HFF-Myc (cell line): ENCODE measurements at regions not wholly inside any gene's neighbourhood (a gene's known extent, or its start where the extent isn't known, plus 50 kb on each side); places are given as distances from the start of the nearest gene placed in this dataset.

Source experiments
- DNase-seq: peaks from one replicate; pipeline ENCODE4 v3.0.0-alpha.2; 2011; ENCODE audit warnings: low read depth; ENCODE audit errors: extremely low read depth
- H3K4me3 ChIP-seq: replicated peaks from 2 replicates; pipeline ENCODE4 v1.5.1; 2011; ENCODE audit warnings: low read depth, mild to moderate bottlenecking, control low read depth, low read length
- TF ChIP-seq, protein P1 (sequence below): IDR thresholded peaks from 2 replicates; pipeline ENCODE4 v1.5.1; 2012; ENCODE audit warnings: mild to moderate bottlenecking, low read depth, low read length, control low read depth; ENCODE audit errors: missing control alignments

DNA sequence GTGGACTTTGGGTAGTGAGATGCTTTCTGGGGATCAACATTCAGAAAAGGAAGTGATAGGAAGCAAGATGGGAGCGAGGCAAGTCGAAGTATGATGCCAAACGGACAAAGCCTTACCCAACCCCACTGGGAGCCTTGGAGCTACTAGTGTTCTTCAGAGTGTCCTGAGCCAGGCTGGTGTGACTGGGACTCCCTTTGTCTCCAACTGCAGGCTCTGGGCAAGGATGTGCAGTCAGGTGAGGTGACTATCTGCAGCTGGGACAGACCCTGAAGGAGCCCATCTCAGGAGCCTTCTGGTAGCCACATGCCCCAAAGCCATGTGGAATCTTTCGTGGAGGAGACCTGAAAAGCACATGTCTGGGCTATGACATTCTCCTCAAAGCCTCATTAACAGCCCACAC is 360.6 kb downstream of the MTRR start:
- TF ChIP-seq, protein P1, sequence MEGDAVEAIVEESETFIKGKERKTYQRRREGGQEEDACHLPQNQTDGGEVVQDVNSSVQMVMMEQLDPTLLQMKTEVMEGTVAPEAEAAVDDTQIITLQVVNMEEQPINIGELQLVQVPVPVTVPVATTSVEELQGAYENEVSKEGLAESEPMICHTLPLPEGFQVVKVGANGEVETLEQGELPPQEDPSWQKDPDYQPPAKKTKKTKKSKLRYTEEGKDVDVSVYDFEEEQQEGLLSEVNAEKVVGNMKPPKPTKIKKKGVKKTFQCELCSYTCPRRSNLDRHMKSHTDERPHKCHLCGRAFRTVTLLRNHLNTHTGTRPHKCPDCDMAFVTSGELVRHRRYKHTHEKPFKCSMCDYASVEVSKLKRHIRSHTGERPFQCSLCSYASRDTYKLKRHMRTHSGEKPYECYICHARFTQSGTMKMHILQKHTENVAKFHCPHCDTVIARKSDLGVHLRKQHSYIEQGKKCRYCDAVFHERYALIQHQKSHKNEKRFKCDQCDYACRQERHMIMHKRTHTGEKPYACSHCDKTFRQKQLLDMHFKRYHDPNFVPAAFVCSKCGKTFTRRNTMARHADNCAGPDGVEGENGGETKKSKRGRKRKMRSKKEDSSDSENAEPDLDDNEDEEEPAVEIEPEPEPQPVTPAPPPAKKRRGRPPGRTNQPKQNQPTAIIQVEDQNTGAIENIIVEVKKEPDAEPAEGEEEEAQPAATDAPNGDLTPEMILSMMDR = no peak
- DNase-seq = no peak
- H3K4me3 ChIP-seq = no peak overlapping the region

DNA sequence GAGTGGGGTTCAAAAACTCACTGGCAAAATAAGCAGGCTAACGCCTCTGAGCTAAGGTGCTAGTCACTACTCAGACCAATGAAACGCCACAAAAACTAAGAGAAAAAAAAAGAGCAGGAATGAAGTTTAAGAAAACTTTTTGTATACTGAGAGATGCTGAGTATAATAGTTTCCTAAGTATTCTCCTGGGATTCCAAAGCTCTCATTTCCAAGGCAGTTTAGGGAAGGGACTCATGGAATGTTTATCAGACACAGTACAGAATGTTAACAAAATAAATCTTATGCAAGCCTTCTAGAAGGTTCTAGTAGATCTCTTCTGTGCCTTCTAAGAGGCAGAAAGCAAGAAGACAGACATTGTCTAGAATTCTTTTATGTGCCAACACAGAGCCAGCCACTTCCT is 361.9 kb downstream of the MTRR start:
- no peak for DNase-seq
- TF ChIP-seq, protein P1 = no peak

DNA sequence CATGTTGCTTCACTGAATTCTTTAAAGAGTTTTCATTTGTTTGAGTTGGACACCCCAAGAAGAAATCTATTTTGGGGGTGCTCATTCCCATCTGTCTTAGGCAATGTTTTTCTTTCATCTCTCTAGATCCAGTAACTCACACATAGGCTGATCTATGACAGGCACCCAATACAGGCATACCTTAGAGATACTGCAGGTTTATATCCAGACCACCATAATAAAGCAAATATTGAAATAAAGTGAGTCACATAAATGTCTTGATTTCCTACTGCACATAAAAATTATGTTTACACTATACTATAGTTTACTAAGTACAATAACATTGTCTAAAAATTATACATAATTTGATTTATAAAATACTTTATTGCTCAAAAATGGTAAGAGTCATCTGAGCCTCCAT is 364.5 kb downstream of the MTRR start:
- no peak for DNase-seq
- no peak overlapping the region for H3K4me3 ChIP-seq
- TF ChIP-seq, protein P1 = no peak

More for the DNA sequence above, 361.9 kb downstream of the MTRR start:
- H3K4me3 ChIP-seq = no peak overlapping the region

DNA sequence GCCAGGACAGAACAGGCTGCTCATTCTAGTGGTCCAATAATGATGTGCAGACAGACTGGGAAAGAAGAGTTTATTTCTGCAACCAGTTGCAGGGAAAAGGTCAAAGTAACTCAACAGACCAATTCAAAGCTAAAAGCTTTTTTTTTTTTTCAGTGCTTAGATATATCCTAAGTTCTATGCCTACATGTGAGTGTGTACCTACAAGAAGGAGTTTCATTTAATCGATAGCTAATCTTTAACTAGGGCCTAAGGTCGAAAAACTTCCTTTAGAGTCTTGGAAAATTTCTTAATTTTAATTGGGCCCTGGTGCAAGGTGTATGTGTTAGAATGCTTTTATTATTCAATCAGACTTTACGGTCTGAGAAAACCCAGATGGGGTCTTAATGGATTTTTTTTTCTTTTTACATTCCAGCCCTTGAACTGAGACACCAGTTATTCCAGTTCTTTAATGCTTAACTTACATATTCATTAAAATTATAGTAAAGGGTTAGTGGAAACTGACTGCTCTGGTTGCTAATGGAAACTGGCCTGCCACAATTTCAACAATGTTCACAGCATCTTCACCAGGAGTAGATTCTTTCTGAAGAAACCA is 365.3 kb downstream of the MTRR start:
- no peak overlapping the region for H3K4me3 ChIP-seq
- no peak for DNase-seq
- TF ChIP-seq, protein P1 = no peak

DNA sequence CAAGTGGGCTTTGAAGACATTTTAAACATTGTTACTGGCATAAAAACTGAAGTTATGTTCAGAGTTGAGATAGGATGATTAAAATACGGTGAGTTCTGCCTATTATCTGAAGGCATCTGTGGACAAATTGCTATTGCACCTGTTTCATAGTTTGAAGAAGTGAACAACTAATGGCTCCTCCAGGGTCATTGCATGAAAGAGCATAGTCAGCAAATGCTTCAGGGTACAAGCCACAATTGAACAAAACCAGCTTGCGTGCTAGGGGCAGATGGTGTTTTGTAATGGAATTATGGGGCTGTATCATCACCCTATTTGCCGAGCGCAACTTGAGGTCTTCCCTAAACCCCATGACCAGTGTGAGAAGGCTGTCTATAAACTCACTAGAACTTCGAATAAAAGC is 369.1 kb downstream of the MTRR start:
- DNase-seq = no peak
- TF ChIP-seq, protein P1 = no peak
- H3K4me3 ChIP-seq = no peak overlapping the region

DNA sequence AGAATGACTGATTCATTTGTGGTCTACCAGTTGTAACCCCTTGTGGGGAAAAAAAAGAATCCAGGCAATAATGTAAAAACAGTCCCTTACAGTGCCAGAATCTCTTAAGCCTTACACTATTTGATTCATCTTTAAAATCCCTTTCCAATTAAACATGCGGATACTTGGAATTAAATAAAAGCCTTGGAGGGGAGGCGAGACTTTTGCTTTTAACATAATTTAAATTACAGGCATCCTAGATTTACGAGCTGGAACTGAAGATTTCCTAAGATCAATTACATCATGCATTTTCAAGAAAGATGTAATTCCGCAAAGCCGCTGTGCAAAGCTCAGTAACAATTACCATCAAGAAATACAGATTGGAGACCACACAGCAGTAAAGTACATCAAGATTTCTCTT is 370.2 kb downstream of the MTRR start:
- TF ChIP-seq, protein P1 = no peak

DNA sequence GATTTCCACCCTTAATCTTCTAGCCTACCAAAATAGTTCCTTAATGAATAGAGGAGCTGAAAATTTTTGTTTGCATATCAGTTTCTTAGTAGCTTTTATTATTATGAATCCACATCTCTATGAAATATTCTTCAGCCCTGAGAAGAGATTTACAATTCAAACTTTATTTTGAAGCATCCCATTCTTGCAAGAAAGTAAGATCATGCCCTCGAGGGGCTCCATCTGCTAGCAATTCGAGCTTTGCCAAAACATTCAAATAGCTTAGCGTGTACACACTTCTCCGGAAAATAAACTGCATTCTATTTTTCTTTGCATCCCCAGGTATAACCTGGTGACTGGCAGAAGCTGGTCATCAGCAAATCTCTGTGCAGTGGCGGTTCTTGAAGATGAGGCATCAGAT is 370.7 kb downstream of the MTRR start:
- no peak overlapping the region for H3K4me3 ChIP-seq
- no peak for DNase-seq
- TF ChIP-seq, protein P1 = no peak

More for the DNA sequence above, 370.2 kb downstream of the MTRR start:
- H3K4me3 ChIP-seq = no peak overlapping the region
- no peak for DNase-seq
